Ammon's horn (tissue), 1 donor: ENCODE measurements at regions not wholly inside any gene's neighbourhood (a gene's known extent, or its start where the extent isn't known, plus 50 kb on each side); places are given as distances from the start of the nearest gene placed in this dataset.

ENCODE experiments used
- DNase-seq: peaks from one replicate; pipeline ENCODE4 v3.0.0-alpha.2; 2016; ENCODE audit warnings: low spot score

DNA sequence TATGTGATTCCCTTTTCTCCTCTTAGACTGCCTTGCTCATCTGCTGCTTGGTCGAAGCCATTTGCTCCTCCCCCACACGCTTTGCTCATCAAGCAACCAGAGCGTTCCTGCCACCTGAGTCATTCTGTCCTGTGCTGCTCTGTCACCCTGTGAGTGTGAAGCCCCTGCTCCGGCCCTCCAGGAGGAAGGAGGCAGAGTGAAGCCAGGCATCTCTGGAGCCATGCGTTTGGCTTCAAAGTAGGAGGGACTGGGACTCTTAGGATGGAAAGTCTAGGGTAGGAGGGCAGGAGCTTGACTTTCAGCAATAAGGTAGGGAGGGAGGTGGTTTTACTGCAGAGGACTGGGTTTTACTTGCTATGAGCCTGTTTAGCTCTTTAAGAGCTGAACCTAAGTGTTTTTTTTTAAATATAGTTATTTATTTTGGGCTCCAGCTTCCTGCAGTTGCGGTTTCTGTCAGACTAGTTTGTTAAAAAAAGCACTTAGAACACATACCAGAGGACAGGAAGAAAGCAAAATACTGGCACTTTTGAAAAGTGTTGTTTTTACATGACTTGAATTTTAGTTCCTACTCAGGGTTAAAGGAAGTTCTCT is 63.6 kb downstream of the SPINK2 start:
- peak; percentile 54 for DNase-seq

- no peak for DNase-seq
Measured at GRCh38 chr4:56757261-56757746, 64.2 kb downstream of the SPINK2 start.

DNA sequence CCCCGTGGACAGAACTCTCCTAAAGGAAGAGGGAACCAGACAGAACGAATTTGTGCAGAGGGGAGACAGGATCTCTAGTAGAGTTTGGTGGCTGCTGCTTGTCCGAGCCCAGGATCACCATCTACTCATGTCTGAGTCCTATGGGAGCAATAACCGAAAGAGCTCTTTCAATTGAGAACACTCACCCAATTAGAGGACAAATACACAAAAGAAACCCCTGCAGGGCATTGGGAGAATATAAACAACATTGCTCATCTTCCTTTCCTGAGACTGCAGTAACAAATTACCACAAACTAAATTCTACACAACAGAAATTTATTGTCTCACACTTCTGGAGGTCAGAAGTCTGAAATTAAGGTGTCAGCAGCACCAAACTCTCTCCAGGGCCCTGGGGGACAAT is 65.6 kb downstream of the SPINK2 start:
- DNase-seq, result no peak

- DNase-seq, result no peak
Measured at GRCh38 chr4:56752985-56753384, 68.5 kb downstream of the SPINK2 start.

GRCh38 chr4:56750231-56750630 is 69.1 kb upstream of the HOPX start:
- no peak for DNase-seq

DNA sequence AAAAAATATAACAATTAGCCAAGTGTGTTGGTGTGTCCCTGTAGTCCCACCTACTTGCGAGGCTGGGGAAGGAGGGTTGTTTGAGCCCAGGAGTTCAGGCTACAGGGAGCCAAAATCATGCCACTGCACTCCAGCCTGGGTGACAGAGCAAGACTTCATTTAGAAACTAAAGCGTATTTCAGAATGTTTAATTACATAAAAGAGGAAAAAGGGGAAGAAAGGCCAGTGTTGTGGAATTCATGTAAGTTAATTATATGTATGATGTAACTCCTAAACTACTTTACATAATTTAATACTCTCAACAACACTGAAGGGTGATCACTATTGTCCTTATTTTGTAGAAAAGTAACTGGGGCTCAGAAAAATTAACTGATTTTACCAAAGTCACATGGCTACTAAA is 67.2 kb upstream of the HOPX start:
- DNase-seq, result no peak

GRCh38 chr4:56746639-56747038 is 65.5 kb upstream of the HOPX start:
- no peak for DNase-seq

DNA sequence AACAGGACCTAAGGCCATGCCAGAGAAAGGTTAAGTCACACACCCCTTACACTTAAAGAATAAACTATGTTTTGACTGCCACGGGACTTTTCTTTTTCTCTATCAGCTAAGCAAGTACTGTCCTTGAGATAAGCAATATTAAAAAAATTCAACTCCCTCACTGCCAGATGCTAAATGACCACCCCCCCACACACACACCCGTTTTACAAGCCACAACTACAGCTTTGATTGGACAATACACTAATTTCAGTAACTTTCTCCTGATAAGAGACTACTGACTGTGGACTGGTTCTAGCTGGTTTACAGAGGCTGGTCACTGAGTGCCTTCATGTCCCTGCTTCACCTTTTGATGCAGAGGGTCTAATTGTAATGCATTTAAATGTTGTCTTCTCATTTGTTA is 63.9 kb upstream of the HOPX start:
- no peak for DNase-seq

GRCh38 chr4:56744030-56744429 is 62.9 kb upstream of the HOPX start:
- DNase-seq, result no peak

- no peak for DNase-seq
Measured at GRCh38 chr4:56743550-56743949, 62.5 kb upstream of the HOPX start.

DNA sequence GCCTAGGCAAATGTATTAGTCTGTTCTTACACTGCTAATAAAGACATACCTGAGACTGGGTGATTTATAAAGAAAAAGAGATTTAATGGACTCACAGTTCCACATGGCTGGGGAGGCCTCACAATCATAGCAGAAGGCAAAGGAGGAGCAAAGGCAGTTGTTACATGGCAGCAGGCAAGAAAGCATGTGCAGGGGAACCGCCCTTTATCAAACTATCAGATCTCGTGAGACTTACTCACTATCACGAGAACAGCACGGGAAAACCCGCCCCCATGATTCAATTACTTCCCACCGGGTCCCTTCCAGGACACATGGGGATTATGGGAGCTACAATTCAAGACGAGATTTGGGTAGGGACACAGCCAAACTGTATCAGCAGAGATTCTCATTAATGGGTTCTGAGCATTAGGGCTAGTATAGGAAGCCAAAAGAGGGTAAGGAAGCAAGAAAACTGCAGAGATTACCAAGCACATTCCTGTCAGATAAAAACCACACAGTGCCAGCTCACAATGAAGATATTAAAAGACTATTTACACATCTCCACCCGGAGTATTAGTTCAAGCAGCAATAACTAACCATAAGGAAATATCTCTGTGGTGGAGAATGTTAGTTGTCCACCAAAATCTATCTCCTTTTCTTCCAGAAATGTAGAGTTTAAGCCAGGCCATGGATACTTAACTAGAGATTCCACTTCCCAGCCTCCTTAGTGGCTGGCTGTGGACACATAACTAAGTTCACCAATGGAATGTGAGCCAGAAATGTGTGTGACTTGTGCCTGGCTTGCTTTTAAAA is 61.2 kb upstream of the HOPX start:
- no peak for DNase-seq

- no peak for DNase-seq
Measured at GRCh38 chr4:56741595-56741994, 60.5 kb upstream of the HOPX start.

DNA sequence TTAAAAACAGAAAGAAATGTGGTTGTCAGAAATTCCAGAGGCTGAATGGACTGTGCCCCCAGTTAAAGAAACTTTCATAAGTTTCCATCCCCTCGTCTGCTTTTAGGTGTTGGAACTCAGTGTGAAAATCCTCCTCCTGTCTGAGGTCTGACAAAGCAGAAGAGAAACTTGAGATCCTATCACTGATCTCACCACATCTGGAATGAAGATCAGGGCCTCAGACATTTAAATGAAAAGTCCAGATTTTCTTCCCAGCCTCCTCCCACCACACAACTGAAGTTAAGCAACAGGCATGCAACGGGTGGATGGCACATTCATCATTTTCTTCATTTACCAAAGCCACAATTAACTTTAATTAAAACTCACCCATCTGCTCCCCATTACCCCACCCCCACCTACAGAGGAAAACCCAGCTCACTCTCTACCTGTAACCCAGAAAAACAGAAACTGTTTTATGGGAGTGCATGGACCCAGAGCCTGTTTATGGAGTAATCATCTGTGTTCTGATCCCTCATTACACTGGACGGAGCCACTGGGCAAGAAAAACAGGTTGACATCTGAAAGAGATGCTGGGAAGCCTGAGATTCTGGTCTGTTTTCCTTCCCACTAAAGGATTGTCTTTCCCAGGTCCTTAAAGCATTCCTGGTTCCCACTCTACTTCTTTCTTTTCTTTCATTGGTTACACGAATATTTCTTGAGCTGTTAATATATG is 58.1 kb upstream of the HOPX start:
- no peak for DNase-seq

DNA sequence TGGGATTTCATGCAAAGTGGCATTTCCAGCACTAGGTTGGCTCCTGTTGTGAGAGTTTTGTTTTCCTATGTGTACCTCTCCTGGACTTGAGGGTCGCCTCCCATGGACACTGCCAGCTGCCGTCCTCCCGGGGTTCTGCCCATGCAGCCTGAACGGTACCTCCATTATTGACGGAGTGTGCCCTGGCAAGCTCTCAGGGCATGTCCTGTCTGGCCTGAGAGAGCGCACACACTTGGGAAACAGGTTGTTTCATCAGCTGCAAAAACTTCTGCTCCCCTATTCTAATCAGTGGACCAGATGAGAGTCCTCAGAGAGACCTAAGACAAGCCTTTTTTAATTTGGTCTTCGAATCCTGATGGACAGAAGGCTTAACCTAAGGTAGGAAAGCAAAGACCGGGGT is 56.6 kb upstream of the HOPX start:
- no peak for DNase-seq

DNA sequence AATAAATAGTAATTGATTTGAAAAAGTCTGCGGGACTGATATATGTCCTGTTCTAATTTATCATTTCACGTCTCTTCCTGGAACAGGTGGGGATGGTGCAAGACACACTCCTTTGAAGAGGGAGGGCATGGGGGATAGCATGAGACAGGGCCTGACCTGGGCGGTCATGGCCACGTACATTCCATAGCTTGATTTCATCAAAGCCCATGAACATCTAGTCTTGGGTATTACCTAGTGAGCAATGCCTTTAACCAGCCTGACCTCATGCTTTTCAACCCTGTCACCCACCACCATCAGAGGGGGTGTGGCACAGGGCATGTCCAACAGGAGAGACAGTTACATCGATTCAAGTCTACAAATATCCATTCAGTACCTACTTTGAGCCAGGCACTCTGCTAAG is 52.3 kb upstream of the HOPX start:
- no peak for DNase-seq

DNA sequence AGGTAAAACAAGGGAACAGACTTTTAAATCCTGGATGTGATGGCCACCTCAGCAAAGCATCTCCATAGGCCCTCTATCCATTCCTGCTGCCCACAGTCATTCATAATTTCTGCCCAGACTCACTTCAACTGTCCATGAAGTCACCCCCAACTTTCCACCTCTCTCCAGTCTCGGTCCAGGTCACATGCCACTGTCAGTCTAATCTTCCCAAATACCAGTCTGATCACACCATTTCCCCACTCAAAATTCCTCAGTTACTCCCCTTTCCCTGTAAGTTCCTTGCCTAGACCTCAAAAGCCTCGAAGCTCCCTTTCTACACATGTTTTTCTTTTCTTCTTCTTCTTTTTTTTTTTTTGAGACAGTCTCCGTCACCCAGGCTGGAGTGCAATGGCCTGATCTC is 51.2 kb upstream of the HOPX start:
- no peak for DNase-seq

DNA sequence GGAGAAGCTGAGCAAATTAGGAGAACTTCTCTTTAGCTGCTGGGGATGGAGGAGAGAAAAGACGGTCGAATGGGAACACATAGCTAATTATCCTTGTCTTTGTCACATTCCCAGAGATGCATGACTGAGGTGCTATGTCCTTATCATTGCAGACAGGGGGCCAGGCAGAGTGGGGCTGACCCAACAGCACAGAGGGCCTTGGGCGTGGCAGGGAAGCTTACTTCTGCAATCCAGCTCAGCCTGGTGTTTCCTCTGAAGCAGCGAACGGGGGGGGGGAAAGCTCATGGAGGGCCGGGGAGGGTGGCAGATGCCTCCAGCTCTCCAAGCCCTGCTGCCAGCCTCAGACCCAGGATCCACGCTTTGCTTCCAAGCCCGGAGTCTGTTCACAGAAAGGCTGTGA is 50.8 kb upstream of the HOPX start:
- no peak for DNase-seq
